IMR-90 (cell line): ENCODE measurements at regions not wholly inside any gene's neighbourhood (a gene's known extent, or its start where the extent isn't known, plus 50 kb on each side); places are given as distances from the start of the nearest gene placed in this dataset.

Experiments
- ATAC-seq: fragments of 200-7000 bp; cut with Tn5 transposase; 2 replicates; pipeline ENCODE4 v1.9.1; 2020; ENCODE audit warnings: low read depth, mild to moderate bottlenecking, moderate library complexity
- BruUV-seq: library from RNA; stranded (reverse); fragments of 400-500 nt; replicated peaks from 2 replicates; lab custom pipeline; 2021; lab: Mats Ljungman, UMichigan
- CTCF ChIA-PET: fragments of 300-600 bp; formaldehyde crosslinking; extraction: SDS; loops from one replicate; lab custom pipeline; 2021; ENCODE audit warnings: antibody characterized with exemption; lab: Yijun Ruan, JAX
- POLR2A ChIA-PET: fragments of 300-600 bp; sonication (Branson Sonifier 250); formaldehyde crosslinking; loops from one replicate; lab custom pipeline; 2022; ENCODE audit warnings: antibody characterized with exemption; ENCODE audit not compliant: unreplicated experiment; lab: Charles Lee
- DNase-seq: peaks from one replicate; pipeline ENCODE4 v3.0.0; 2013
- H2AFZ ChIP-seq: replicated peaks from 2 replicates; pipeline ENCODE3; 2013; ENCODE audit warnings: low read length, mild to moderate bottlenecking; ENCODE audit not compliant: poor library complexity
- H2AK5ac ChIP-seq: 2 replicates; pipeline ENCODE4 v1.6.1; 2013; ENCODE audit warnings: low read depth, low read length, inconsistent platforms
- H2AK9ac ChIP-seq: replicated peaks from 2 replicates; pipeline ENCODE3; 2013; ENCODE audit warnings: mild to moderate bottlenecking, low read depth, low read length, moderate library complexity; ENCODE audit not compliant: poor library complexity
- H2BK120ac ChIP-seq: 2 replicates; pipeline ENCODE4 v1.6.1; 2013; ENCODE audit warnings: low read depth, low read length, inconsistent platforms
- H2BK15ac ChIP-seq: 3 replicates; pipeline ENCODE4 v1.6.1; 2013; ENCODE audit warnings: low read depth, low read length, inconsistent platforms
- H2BK20ac ChIP-seq: 2 replicates; pipeline ENCODE4 v1.6.1; 2013; ENCODE audit warnings: low read depth, mild to moderate bottlenecking, inconsistent platforms, low read length, moderate library complexity
- H2BK5ac ChIP-seq: 2 replicates; pipeline ENCODE4 v1.6.1; 2013; ENCODE audit warnings: mild to moderate bottlenecking, low read depth, low read length, inconsistent platforms; ENCODE audit not compliant: poor library complexity, severe bottlenecking
- H3K14ac ChIP-seq: replicated peaks from 2 replicates; pipeline ENCODE4 v1.6.1; 2013; ENCODE audit warnings: low read depth, low read length, inconsistent platforms
- H3K18ac ChIP-seq: 2 replicates; pipeline ENCODE4 v1.6.1; 2013; ENCODE audit warnings: low read depth, low read length, control low read depth
- H3K23ac ChIP-seq: 2 replicates; pipeline ENCODE4 v1.6.1; 2013; ENCODE audit warnings: low read depth, low read length, inconsistent platforms
- H3K27ac ChIP-seq: 2 replicates; pipeline ENCODE4 v1.5.1; 2013; ENCODE audit warnings: mild to moderate bottlenecking, control low read depth, low read length; ENCODE audit not compliant: insufficient read depth
- H3K27me3 ChIP-seq: 2 replicates; pipeline ENCODE4 v1.6.1; 2013; ENCODE audit warnings: low read length; ENCODE audit not compliant: control insufficient read depth, insufficient read depth
- H3K36me3 ChIP-seq: 2 replicates; pipeline ENCODE4 v1.6.1; 2013; ENCODE audit warnings: low read length, mixed read lengths; ENCODE audit not compliant: control insufficient read depth, insufficient read depth
- H3K4ac ChIP-seq: 2 replicates; pipeline ENCODE4 v1.6.1; 2013; ENCODE audit warnings: low read depth, low read length, inconsistent platforms
- H3K4me1 ChIP-seq: 2 replicates; pipeline ENCODE4 v1.6.1; 2013; ENCODE audit warnings: low read length, mixed read lengths; ENCODE audit not compliant: control insufficient read depth, insufficient read depth
- H3K4me2 ChIP-seq: 2 replicates; pipeline ENCODE4 v1.6.1; 2013; ENCODE audit warnings: low read depth, mild to moderate bottlenecking, control low read depth, low read length, moderate library complexity
- H3K4me3 ChIP-seq: 2 replicates; pipeline ENCODE4 v1.5.1; 2013; ENCODE audit warnings: low read depth, mild to moderate bottlenecking, control low read depth, low read length, moderate library complexity; ENCODE audit not compliant: insufficient read depth
- H3K56ac ChIP-seq: 2 replicates; pipeline ENCODE4 v1.6.1; 2013; ENCODE audit warnings: low read length, inconsistent platforms; ENCODE audit not compliant: insufficient read depth; ENCODE audit errors: extremely low read depth
- H3K79me1 ChIP-seq, 2 experiments: 2 replicates each; pipeline ENCODE4 v1.6.1; 2013; ENCODE audit warnings: low read length in 2 of 2, inconsistent platforms in 1 of 2, low read depth in 1 of 2
- H3K9ac ChIP-seq: 2 replicates; pipeline ENCODE4 v1.6.1; 2013; ENCODE audit warnings: low read depth, low read length, control low read depth
- H3K9me1 ChIP-seq: 2 replicates; pipeline ENCODE4 v1.6.1; 2013; ENCODE audit warnings: low read length, inconsistent platforms; ENCODE audit not compliant: insufficient read depth
- H3K9me3 ChIP-seq: 2 replicates; pipeline ENCODE4 v1.6.1; 2013; ENCODE audit warnings: low read length; ENCODE audit not compliant: control insufficient read depth, insufficient read depth
- H4K20me1 ChIP-seq: 2 replicates; pipeline ENCODE4 v1.6.1; 2013; ENCODE audit warnings: low read length, inconsistent platforms; ENCODE audit not compliant: insufficient read depth
- H4K5ac ChIP-seq: 2 replicates; pipeline ENCODE4 v1.6.1; 2013; ENCODE audit warnings: mild to moderate bottlenecking, low read depth, low read length, control low read depth
- H4K8ac ChIP-seq, 2 experiments: 2 replicates each; pipeline ENCODE4 v1.6.1; 2013; ENCODE audit warnings: low read depth in 2 of 2, low read length in 2 of 2, control low read depth in 1 of 2, inconsistent platforms in 1 of 2
- H4K91ac ChIP-seq: 2 replicates; pipeline ENCODE4 v1.6.1; 2013; ENCODE audit warnings: low read depth, low read length, inconsistent platforms; ENCODE audit not compliant: insufficient read depth
- CEBPB ChIP-seq: IDR thresholded peaks from 2 replicates; pipeline ENCODE4 v1.6.1; 2012; ENCODE audit warnings: low read depth, low read length, improper control_type of control experiment
- CHD1 ChIP-seq: IDR thresholded peaks from 2 replicates; pipeline ENCODE4 v1.6.1; 2012; ENCODE audit warnings: low read depth, low read length, improper control_type of control experiment
- POLR2A ChIP-seq: IDR thresholded peaks from 2 replicates; pipeline ENCODE4 v1.6.1; 2012; ENCODE audit warnings: mild to moderate bottlenecking, low read depth, low read length
- WGBS, 2 experiments: methylation state at CpG; one replicate each; pipeline versions ENCODE4 v1.1.5 to v1.1.7; 2013; ENCODE audit warnings: missing lambda C conversion rate in 2 of 2; ENCODE audit not compliant: insufficient read length in 1 of 2; ENCODE audit errors: extremely low coverage in 2 of 2; 5-methylcytosine and 5-hydroxymethylcytosine counted together
- dilution Hi-C: fragments of 300-500 bp; cut with HindIII; formaldehyde crosslinking; loops from one replicate; pipeline ENCODE4 v1.14.3; 2018; ENCODE audit warnings: low sequenced_read_pairs; ENCODE audit not compliant: unreplicated experiment
- in situ Hi-C: fragments of 300-500 bp; cut with MboI; formaldehyde crosslinking; loops from 3 replicates; pipeline ENCODE4 v1.14.3; 2019; ENCODE audit warnings: low sequenced_read_pairs, inconsistent platforms, mixed read lengths
- intact Hi-C: fragments of 100-400 bp; cut with micrococcal nuclease; formaldehyde crosslinking; loops from 2 replicates; pipeline ENCODE4 v1.10.0; 2022

- ATAC-seq (no peak), DNase-seq (no peak)
- no peak overlapping the region for H3K9ac ChIP-seq
- WGBS, 2 experiments: 80% methylated on average over 1 of the region's 4 CpGs; no CpG with 5 or more reads in 1 of the 2 experiments
- no peak overlapping the region for H3K18ac ChIP-seq
- H3K14ac ChIP-seq: no peak overlapping the region
- CTCF ChIA-PET: no interaction called here
- no peaks in the 10 kb centered on the region for H3K4me1 ChIP-seq
- BruUV-seq: no TSS peak
- no peaks in the 10 kb centered on the region for H3K27me3 ChIP-seq
- H2BK20ac ChIP-seq: no peak overlapping the region
- no peak overlapping the region for H3K4ac ChIP-seq
- H3K36me3 ChIP-seq: no peaks in the 10 kb centered on the region
- no peak overlapping the region for H4K91ac ChIP-seq
- no peak overlapping the region for H4K8ac ChIP-seq
- no peak overlapping the region for H3K27ac ChIP-seq
- H4K5ac ChIP-seq: no peak overlapping the region
- no peak overlapping the region for H3K4me3 ChIP-seq
- no peak overlapping the region for H2AK9ac ChIP-seq
- no peak overlapping the region for H2AFZ ChIP-seq
- in situ Hi-C loops: no loop called here
- no peak overlapping the region for H2BK120ac ChIP-seq
- no peaks in the 10 kb centered on the region for H3K79me1 ChIP-seq
- intact Hi-C loops: no loop called here
- no peaks in the 10 kb centered on the region for H3K9me1 ChIP-seq
- no peaks in the 10 kb centered on the region for H4K20me1 ChIP-seq
- POLR2A ChIA-PET: no interaction called here
- no peak overlapping the region for H2BK5ac ChIP-seq
- dilution Hi-C loops: no loop called here
- no peak for TF ChIP-seq CEBPB
- no peak for TF ChIP-seq CHD1
- TF ChIP-seq POLR2A: no peak
- no peak overlapping the region for H2AK5ac ChIP-seq
- no peak overlapping the region for H3K23ac ChIP-seq
- peaks cover 17% of the 10 kb centered on the region for H3K9me3 ChIP-seq
- no peak overlapping the region for H2BK15ac ChIP-seq
- H3K56ac ChIP-seq: no peak overlapping the region
- no peak overlapping the region for H3K4me2 ChIP-seq
These were observed 244.7 kb upstream of the ONECUT1 start for GRCh38 chr15:53034767-53035245.
